ENCODE measurements at regions not wholly inside any gene's neighbourhood (a gene's known extent, or its start where the extent isn't known, plus 50 kb on each side); places are given as distances from the start of the nearest gene placed in this dataset.

GRCh38 chr6:94227741-94228140 lies 808.4 kb upstream of the EPHA7 start:
- Histone ChIP-seq H3K9me3 (ENCODE audit: control insufficient read depth, low read length) (no peaks in the 10 kb centered on the region), H3K27ac (ENCODE audit: low read length) (no peak overlapping the region), H3K27me3 (ENCODE audit: control insufficient read depth, insufficient read depth) (no peaks in the 10 kb centered on the region), H3K4me1 (ENCODE audit: control insufficient read depth, insufficient read depth, low read length) (no peaks in the 10 kb centered on the region), H3K4me3 (ENCODE audit: low read length) (no peak overlapping the region)
- no peak for ATAC-seq
- intact Hi-C loops (cut with DNase I), result no loop called here
- 74% methylated on average over 4 of the region's 4 CpGs for WGBS
- DNase-seq, result no peak

- Histone ChIP-seq H3K27ac (ENCODE audit: low read length) (no peak overlapping the region), H3K4me1 (ENCODE audit: control insufficient read depth, insufficient read depth, low read length) (no peaks in the 10 kb centered on the region), H3K4me3 (ENCODE audit: low read length) (no peak overlapping the region), H3K9me3 (ENCODE audit: control insufficient read depth, low read length) (no peaks in the 10 kb centered on the region), H3K27me3 (ENCODE audit: control insufficient read depth, insufficient read depth) (no peaks in the 10 kb centered on the region)
- ATAC-seq (no peak), DNase-seq (no peak)
- WGBS, result 37% methylated on average over 2 of the region's 2 CpGs
- intact Hi-C loops (cut with DNase I), result no loop called here
These were observed 798.5 kb upstream of the EPHA7 start for GRCh38 chr6:94217836-94218235.

- intact Hi-C loops (cut with DNase I), result no loop called here
- Histone ChIP-seq H3K27ac (ENCODE audit: low read length) (no peak overlapping the region), H3K4me3 (ENCODE audit: low read length) (no peak overlapping the region), H3K27me3 (ENCODE audit: control insufficient read depth, insufficient read depth) (no peaks in the 10 kb centered on the region), H3K9me3 (ENCODE audit: control insufficient read depth, low read length) (no peaks in the 10 kb centered on the region), H3K4me1 (ENCODE audit: control insufficient read depth, insufficient read depth, low read length) (no peaks in the 10 kb centered on the region)
- no peak for DNase-seq
- no peak for ATAC-seq
- 73% methylated on average over 1 of the region's 1 CpG for WGBS
These were observed 796.2 kb upstream of the EPHA7 start for GRCh38 chr6:94215552-94215951.

- intact Hi-C loops (cut with DNase I), result no loop called here
- no peak for ATAC-seq
- Histone ChIP-seq H3K27ac (ENCODE audit: low read length) (no peak overlapping the region), H3K27me3 (ENCODE audit: control insufficient read depth, insufficient read depth) (no peaks in the 10 kb centered on the region), H3K9me3 (ENCODE audit: control insufficient read depth, low read length) (no peaks in the 10 kb centered on the region), H3K4me3 (ENCODE audit: low read length) (no peak overlapping the region), H3K4me1 (ENCODE audit: control insufficient read depth, insufficient read depth, low read length) (no peaks in the 10 kb centered on the region)
- 26% methylated on average over 2 of the region's 2 CpGs for WGBS
- no peak for DNase-seq
These were observed 793.9 kb upstream of the EPHA7 start for GRCh38 chr6:94213226-94213625.

GRCh38 chr6:94196891-94197290 lies 777.5 kb upstream of the EPHA7 start:
- no peaks in the 10 kb centered on the region for H3K4me1 ChIP-seq (ENCODE audit: control insufficient read depth, insufficient read depth, low read length)
- intact Hi-C loops (cut with DNase I), result no loop called here
- 71% methylated on average over 5 of the region's 5 CpGs for WGBS
- H3K27me3 ChIP-seq (ENCODE audit: control insufficient read depth, insufficient read depth), result no peaks in the 10 kb centered on the region
- DNase-seq (no peak), ATAC-seq (no peak)
- no peaks in the 10 kb centered on the region for H3K9me3 ChIP-seq (ENCODE audit: control insufficient read depth, low read length)
- H3K27ac ChIP-seq (ENCODE audit: low read length), result no peak overlapping the region
- no peak overlapping the region for H3K4me3 ChIP-seq (ENCODE audit: low read length)

- H3K27ac ChIP-seq (ENCODE audit: low read length), result no peak overlapping the region
- no peaks in the 10 kb centered on the region for H3K9me3 ChIP-seq (ENCODE audit: control insufficient read depth, low read length)
- ATAC-seq (no peak), DNase-seq (no peak)
- intact Hi-C loops (cut with DNase I), result no loop called here
- H3K4me1 ChIP-seq (ENCODE audit: control insufficient read depth, insufficient read depth, low read length), result no peaks in the 10 kb centered on the region
- H3K4me3 ChIP-seq (ENCODE audit: low read length), result no peak overlapping the region
- WGBS, result 90% methylated on average over 2 of the region's 2 CpGs
- H3K27me3 ChIP-seq (ENCODE audit: control insufficient read depth, insufficient read depth), result no peaks in the 10 kb centered on the region
These were observed 770.7 kb upstream of the EPHA7 start for GRCh38 chr6:94190030-94190429.

- no peaks in the 10 kb centered on the region for H3K9me3 ChIP-seq (ENCODE audit: control insufficient read depth, low read length)
- H3K27ac ChIP-seq (ENCODE audit: low read length), result no peak overlapping the region
- no peaks in the 10 kb centered on the region for H3K4me1 ChIP-seq (ENCODE audit: control insufficient read depth, insufficient read depth, low read length)
- DNase-seq, result no peak
- intact Hi-C loops (cut with DNase I), result no loop called here
- no peak for ATAC-seq
- no peak overlapping the region for H3K4me3 ChIP-seq (ENCODE audit: low read length)
- H3K27me3 ChIP-seq (ENCODE audit: control insufficient read depth, insufficient read depth), result no peaks in the 10 kb centered on the region
- WGBS, result 99% methylated on average over 2 of the region's 2 CpGs
These were observed 765.5 kb upstream of the EPHA7 start for GRCh38 chr6:94184666-94185464.

GRCh38 chr6:94177429-94177828 lies 758.1 kb upstream of the EPHA7 start:
- DNase-seq, result no peak
- H3K4me3 ChIP-seq (ENCODE audit: low read length), result no peak overlapping the region
- intact Hi-C loops (cut with DNase I), result no loop called here
- no peak for ATAC-seq
- no peaks in the 10 kb centered on the region for H3K9me3 ChIP-seq (ENCODE audit: control insufficient read depth, low read length)
- WGBS, result 20% methylated on average over 2 of the region's 2 CpGs
- no peaks in the 10 kb centered on the region for H3K27me3 ChIP-seq (ENCODE audit: control insufficient read depth, insufficient read depth)
- H3K27ac ChIP-seq (ENCODE audit: low read length), result no peak overlapping the region
- H3K4me1 ChIP-seq (ENCODE audit: control insufficient read depth, insufficient read depth, low read length), result no peaks in the 10 kb centered on the region

- no peak for DNase-seq
These were observed 756.1 kb upstream of the EPHA7 start for GRCh38 chr6:94175465-94175864.

GRCh38 chr6:94163877-94164276 lies 744.5 kb upstream of the EPHA7 start:
- intact Hi-C loops (cut with DNase I), result no loop called here
- WGBS, result 88% methylated on average over 1 of the region's 1 CpG
- no peak overlapping the region for H3K27ac ChIP-seq (ENCODE audit: low read length)

More at GRCh38 chr6:94175465-94175864, 756.1 kb upstream of the EPHA7 start:
- H3K9me3 ChIP-seq (ENCODE audit: control insufficient read depth, low read length), result no peaks in the 10 kb centered on the region
- no peak overlapping the region for H3K27ac ChIP-seq (ENCODE audit: low read length)
- no peaks in the 10 kb centered on the region for H3K27me3 ChIP-seq (ENCODE audit: control insufficient read depth, insufficient read depth)
- intact Hi-C loops (cut with DNase I), result no loop called here
- ATAC-seq, result no peak
- H3K4me3 ChIP-seq (ENCODE audit: low read length), result no peak overlapping the region
- H3K4me1 ChIP-seq (ENCODE audit: control insufficient read depth, insufficient read depth, low read length), result no peaks in the 10 kb centered on the region
- 56% methylated on average over 2 of the region's 2 CpGs for WGBS

GRCh38 chr6:94150886-94151285 lies 731.5 kb upstream of the EPHA7 start:
- no peak overlapping the region for H3K4me3 ChIP-seq (ENCODE audit: low read length)
- no peaks in the 10 kb centered on the region for H3K9me3 ChIP-seq (ENCODE audit: control insufficient read depth, low read length)
- intact Hi-C loops (cut with DNase I), result no loop called here
- H3K4me1 ChIP-seq (ENCODE audit: control insufficient read depth, insufficient read depth, low read length), result no peaks in the 10 kb centered on the region
- no peak overlapping the region for H3K27ac ChIP-seq (ENCODE audit: low read length)
- no peak for DNase-seq
- no peak for ATAC-seq
- 78% methylated on average over 2 of the region's 2 CpGs for WGBS
- no peaks in the 10 kb centered on the region for H3K27me3 ChIP-seq (ENCODE audit: control insufficient read depth, insufficient read depth)

More at GRCh38 chr6:94163877-94164276, 744.5 kb upstream of the EPHA7 start:
- ATAC-seq, result no peak
- H3K9me3 ChIP-seq (ENCODE audit: control insufficient read depth, low read length), result no peaks in the 10 kb centered on the region
- DNase-seq, result no peak
- H3K4me1 ChIP-seq (ENCODE audit: control insufficient read depth, insufficient read depth, low read length), result no peaks in the 10 kb centered on the region
- H3K4me3 ChIP-seq (ENCODE audit: low read length), result no peak overlapping the region
- no peaks in the 10 kb centered on the region for H3K27me3 ChIP-seq (ENCODE audit: control insufficient read depth, insufficient read depth)

- Histone ChIP-seq H3K9me3 (ENCODE audit: control insufficient read depth, low read length) (no peaks in the 10 kb centered on the region), H3K4me3 (ENCODE audit: low read length) (no peak overlapping the region), H3K27ac (ENCODE audit: low read length) (no peak overlapping the region), H3K27me3 (ENCODE audit: control insufficient read depth, insufficient read depth) (no peaks in the 10 kb centered on the region), H3K4me1 (ENCODE audit: control insufficient read depth, insufficient read depth, low read length) (no peaks in the 10 kb centered on the region)
- DNase-seq, result no peak
- intact Hi-C loops (cut with DNase I), result no loop called here
- no peak for ATAC-seq
These were observed 725.4 kb upstream of the EPHA7 start for GRCh38 chr6:94144807-94145206.
